WERI-Rb-1 (cell line): ENCODE measurements at regions not wholly inside any gene's neighbourhood (a gene's known extent, or its start where the extent isn't known, plus 50 kb on each side); places are given as distances from the start of the nearest gene placed in this dataset.

ENCODE experiments used
- DNase-seq: peaks from one replicate; pipeline ENCODE4 v3.0.0-alpha.2; 2020
- H3K27ac ChIP-seq: fragments of 250-450 bp; sonication (Bioruptor Pico); 2 replicates; pipeline ENCODE4 v1.5.1; 2020; ENCODE audit warnings: mild to moderate bottlenecking, moderate library complexity
- H3K27me3 ChIP-seq: fragments of 250-450 bp; sonication (Bioruptor Pico); 2 replicates; pipeline ENCODE4 v1.5.1; 2021; ENCODE audit warnings: mild to moderate bottlenecking, low read depth, moderate library complexity; ENCODE audit not compliant: insufficient read depth, severe bottlenecking
- H3K36me3 ChIP-seq: fragments of 250-450 bp; sonication (Bioruptor Pico); 2 replicates; pipeline ENCODE4 v1.5.1; 2020; ENCODE audit warnings: mild to moderate bottlenecking, moderate library complexity
- H3K4me3 ChIP-seq: 2 replicates; pipeline ENCODE4 v1.5.1; 2011; ENCODE audit warnings: low read depth, mild to moderate bottlenecking, control low read depth, low read length
- H3K9me3 ChIP-seq: fragments of 250-450 bp; sonication (Bioruptor Pico); 2 replicates; pipeline ENCODE4 v1.5.1; 2021; ENCODE audit warnings: mild to moderate bottlenecking, moderate library complexity; ENCODE audit not compliant: severe bottlenecking
- TF ChIP-seq, protein P1 (sequence below): IDR thresholded peaks from 2 replicates; pipeline ENCODE4 v1.5.1; 2011; ENCODE audit warnings: low read depth, mild to moderate bottlenecking, control low read depth, inconsistent platforms, low read length

DNA sequence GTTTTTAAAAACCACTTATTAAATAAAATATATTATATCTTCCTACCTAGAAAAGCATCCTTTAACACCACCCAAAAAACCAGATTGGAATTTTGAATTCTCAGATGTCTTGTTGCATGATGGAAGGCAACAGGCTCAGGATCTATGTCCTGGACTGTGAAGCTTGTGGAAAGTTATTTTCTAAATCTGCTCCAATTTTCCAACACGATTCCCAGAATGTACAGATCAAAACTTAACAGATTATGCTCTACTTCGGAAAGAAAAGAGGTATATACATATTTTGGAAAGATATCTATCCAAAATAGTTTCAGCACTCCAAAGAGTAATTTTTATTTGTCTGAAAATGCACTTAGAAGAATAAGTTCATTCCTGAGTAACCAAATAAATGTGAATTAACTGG lies 291.7 kb upstream of the EMCN start:
- no peaks in the 10 kb centered on the region for H3K9me3 ChIP-seq

DNA sequence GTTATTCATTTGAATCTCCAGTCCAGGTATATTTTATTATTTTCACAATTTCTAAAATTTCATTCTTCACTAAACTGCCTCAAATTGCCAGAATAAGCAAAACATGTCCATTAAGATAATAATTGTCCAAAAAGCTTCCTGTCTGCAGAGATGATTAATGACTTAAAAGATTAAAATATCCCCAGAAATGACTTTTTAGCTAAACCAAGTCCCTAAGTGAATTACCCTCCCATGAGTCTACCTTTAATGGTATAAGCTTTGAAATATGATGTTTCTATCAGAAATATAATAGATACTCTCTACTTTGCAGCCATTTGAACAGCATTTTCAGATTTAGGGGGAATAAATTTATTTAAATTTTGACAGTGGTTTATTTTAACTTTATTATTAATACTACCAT lies 289.2 kb upstream of the EMCN start:
- no peak for DNase-seq
- no peaks in the 10 kb centered on the region for H3K9me3 ChIP-seq
- H3K4me3 ChIP-seq: no peak overlapping the region
- H3K27me3 ChIP-seq: no peaks in the 10 kb centered on the region
- no peaks in the 10 kb centered on the region for H3K36me3 ChIP-seq
- no peak overlapping the region for H3K27ac ChIP-seq
- TF ChIP-seq, protein P1, sequence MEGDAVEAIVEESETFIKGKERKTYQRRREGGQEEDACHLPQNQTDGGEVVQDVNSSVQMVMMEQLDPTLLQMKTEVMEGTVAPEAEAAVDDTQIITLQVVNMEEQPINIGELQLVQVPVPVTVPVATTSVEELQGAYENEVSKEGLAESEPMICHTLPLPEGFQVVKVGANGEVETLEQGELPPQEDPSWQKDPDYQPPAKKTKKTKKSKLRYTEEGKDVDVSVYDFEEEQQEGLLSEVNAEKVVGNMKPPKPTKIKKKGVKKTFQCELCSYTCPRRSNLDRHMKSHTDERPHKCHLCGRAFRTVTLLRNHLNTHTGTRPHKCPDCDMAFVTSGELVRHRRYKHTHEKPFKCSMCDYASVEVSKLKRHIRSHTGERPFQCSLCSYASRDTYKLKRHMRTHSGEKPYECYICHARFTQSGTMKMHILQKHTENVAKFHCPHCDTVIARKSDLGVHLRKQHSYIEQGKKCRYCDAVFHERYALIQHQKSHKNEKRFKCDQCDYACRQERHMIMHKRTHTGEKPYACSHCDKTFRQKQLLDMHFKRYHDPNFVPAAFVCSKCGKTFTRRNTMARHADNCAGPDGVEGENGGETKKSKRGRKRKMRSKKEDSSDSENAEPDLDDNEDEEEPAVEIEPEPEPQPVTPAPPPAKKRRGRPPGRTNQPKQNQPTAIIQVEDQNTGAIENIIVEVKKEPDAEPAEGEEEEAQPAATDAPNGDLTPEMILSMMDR: no peak

More for the DNA sequence above, 291.7 kb upstream of the EMCN start:
- Histone ChIP-seq H3K27me3 (no peaks in the 10 kb centered on the region), H3K4me3 (no peak overlapping the region), H3K36me3 (no peaks in the 10 kb centered on the region), H3K27ac (no peak overlapping the region)
- TF ChIP-seq, protein P1: no peak
- DNase-seq: no peak

DNA sequence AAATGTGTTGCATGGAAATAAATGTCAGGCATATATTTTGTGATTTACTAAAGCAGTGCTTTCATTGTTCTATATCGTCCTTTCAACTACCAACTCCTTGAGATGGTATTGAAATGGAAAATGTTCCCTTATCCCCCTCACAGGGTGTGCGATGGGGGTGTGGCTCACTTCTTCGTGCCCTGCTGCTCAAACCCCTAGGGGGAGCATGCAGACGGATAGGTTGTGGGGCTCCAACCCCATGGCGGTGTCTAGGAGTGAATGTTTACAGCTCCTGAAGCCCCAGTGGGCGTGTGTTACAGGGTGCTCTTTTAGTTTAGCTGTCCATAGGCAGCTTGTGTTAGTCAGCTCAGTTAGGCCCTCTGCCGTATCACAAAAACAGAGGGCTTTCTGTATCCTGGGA lies 287.7 kb upstream of the EMCN start:
- no peak overlapping the region for H3K27ac ChIP-seq
- no peak for DNase-seq
- H3K4me3 ChIP-seq: no peak overlapping the region
- no peaks in the 10 kb centered on the region for H3K36me3 ChIP-seq
- H3K9me3 ChIP-seq: no peaks in the 10 kb centered on the region
- no peaks in the 10 kb centered on the region for H3K27me3 ChIP-seq
- TF ChIP-seq, protein P1: no peak

DNA sequence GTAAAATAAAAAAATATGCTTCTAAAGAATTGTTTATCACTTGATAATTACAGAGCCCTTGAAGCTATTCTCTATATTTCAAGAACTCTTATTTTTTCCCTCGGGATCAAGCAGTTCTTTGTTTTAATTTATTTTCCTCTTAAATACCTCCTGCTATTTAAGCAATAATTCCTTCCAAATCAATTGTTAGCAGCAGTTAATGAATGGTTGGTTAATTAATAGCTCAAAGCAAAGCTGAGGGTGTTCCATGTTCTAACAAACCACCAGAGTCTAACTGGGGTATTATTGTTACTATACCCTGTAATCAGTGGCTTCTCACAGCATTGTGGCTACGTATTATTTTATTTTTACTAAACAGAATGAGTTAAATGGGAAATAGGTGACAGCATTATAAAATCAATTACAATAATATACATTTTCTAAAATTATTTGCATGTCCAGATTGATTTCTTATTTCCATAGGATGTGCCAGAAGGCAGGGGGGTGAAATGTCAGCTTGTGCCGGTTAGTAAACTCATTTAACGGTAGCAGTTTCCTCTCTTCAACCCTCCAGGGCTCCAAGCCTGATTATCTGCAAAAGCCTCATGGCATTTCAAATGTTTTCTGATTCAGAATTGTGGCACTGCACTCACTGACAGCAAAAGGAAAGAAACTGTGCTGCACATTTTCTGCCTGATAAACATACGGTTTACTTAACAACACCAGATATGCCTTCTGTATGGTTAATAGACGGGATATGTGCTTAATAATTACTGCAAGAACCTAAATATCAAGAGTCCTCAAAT lies 286.9 kb upstream of the EMCN start:
- Histone ChIP-seq H3K9me3 (no peaks in the 10 kb centered on the region), H3K27ac (no peak overlapping the region), H3K4me3 (no peak overlapping the region), H3K36me3 (no peaks in the 10 kb centered on the region), H3K27me3 (no peaks in the 10 kb centered on the region)
- TF ChIP-seq, protein P1: no peak
- no peak for DNase-seq

DNA sequence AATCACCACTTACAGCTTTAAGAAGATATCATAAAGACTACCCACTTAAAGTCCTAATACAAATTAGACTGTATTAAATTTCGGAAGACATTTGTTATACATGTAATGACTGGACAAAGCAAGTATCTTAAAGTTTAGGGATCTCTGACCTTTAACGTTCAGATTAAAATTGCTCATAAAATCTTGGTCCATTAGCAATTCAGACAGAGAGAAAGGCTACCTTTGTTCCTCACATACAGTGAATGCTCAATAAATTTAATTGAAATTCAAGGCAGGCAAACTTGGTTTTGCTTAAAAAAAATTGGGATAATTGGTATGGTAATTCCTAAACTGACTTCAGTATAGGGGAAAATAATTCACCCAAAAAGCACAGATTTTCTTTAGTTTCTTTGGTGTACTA lies 285.9 kb upstream of the EMCN start:
- Histone ChIP-seq H3K9me3 (no peaks in the 10 kb centered on the region), H3K36me3 (no peaks in the 10 kb centered on the region), H3K4me3 (no peak overlapping the region), H3K27ac (no peak overlapping the region), H3K27me3 (no peaks in the 10 kb centered on the region)
- TF ChIP-seq, protein P1: no peak
- DNase-seq: no peak
